ENCODE measurements at regions not wholly inside any gene's neighbourhood (a gene's known extent, or its start where the extent isn't known, plus 50 kb on each side); places are given as distances from the start of the nearest gene placed in this dataset.

- Histone ChIP-seq H3K36me3 (ENCODE audit: insufficient read depth, low read length) (no peaks in the 10 kb centered on the region), H3K9ac (ENCODE audit: low read depth, low read length, poor library complexity, severe bottlenecking) (no peak overlapping the region), H3K79me2 (ENCODE audit: insufficient read depth, low read length) (no peaks in the 10 kb centered on the region), H3K4me2 (ENCODE audit: low read depth, low read length, poor library complexity, severe bottlenecking) (no peak overlapping the region), H4K20me1 (ENCODE audit: insufficient read depth, low read length, poor library complexity, severe bottlenecking) (no peaks in the 10 kb centered on the region), H3F3A (ENCODE audit: low read depth) (no peaks in the 10 kb centered on the region), H2AFZ (ENCODE audit: low read length) (no peak overlapping the region), H3K9me2 (replicated peaks; ENCODE audit: low read depth, low read length) (no peaks in the 10 kb centered on the region), H3K4me3 (ENCODE audit: low read length, poor library complexity, severe bottlenecking) (no peak overlapping the region), H3K4me1 (ENCODE audit: insufficient read depth, low read length, poor library complexity, severe bottlenecking) (no peaks in the 10 kb centered on the region), H3K9me3 (ENCODE audit: insufficient read depth, low read depth, low read length) (no peaks in the 10 kb centered on the region), H3K27me3 (ENCODE audit: insufficient read depth, low read length, poor library complexity, severe bottlenecking) (no peaks in the 10 kb centered on the region)
- no peak for TF ChIP-seq EZH2phosphoT487 (IDR thresholded peaks at IDR 0.05; ENCODE audit: borderline replicate concordance)
- TF ChIP-seq CTCF (conservative IDR thresholded peaks at IDR 0.05; ENCODE audit: low read length) = no peak
These were observed 209.0 kb downstream of the TMTC3 start for GRCh38 chr12:88351146-88351545.

GRCh38 chr12:88354691-88355090 is 212.6 kb downstream of the TMTC3 start:
- Histone ChIP-seq H2AFZ (ENCODE audit: low read length) (no peak overlapping the region), H3K9me3 (ENCODE audit: insufficient read depth, low read depth, low read length) (no peaks in the 10 kb centered on the region), H4K20me1 (ENCODE audit: insufficient read depth, low read length, poor library complexity, severe bottlenecking) (no peaks in the 10 kb centered on the region), H3K4me2 (ENCODE audit: low read depth, low read length, poor library complexity, severe bottlenecking) (no peak overlapping the region), H3K4me1 (ENCODE audit: insufficient read depth, low read length, poor library complexity, severe bottlenecking) (no peaks in the 10 kb centered on the region), H3K27me3 (ENCODE audit: insufficient read depth, low read length, poor library complexity, severe bottlenecking) (no peaks in the 10 kb centered on the region), H3K9me2 (replicated peaks; ENCODE audit: low read depth, low read length) (no peaks in the 10 kb centered on the region), H3K36me3 (ENCODE audit: insufficient read depth, low read length) (no peaks in the 10 kb centered on the region), H3F3A (ENCODE audit: low read depth) (no peaks in the 10 kb centered on the region), H3K4me3 (ENCODE audit: low read length, poor library complexity, severe bottlenecking) (no peak overlapping the region), H3K79me2 (ENCODE audit: insufficient read depth, low read length) (no peaks in the 10 kb centered on the region), H3K9ac (ENCODE audit: low read depth, low read length, poor library complexity, severe bottlenecking) (no peak overlapping the region)
- TF ChIP-seq CTCF (conservative IDR thresholded peaks at IDR 0.05; ENCODE audit: low read length) (no peak), EZH2phosphoT487 (IDR thresholded peaks at IDR 0.05; ENCODE audit: borderline replicate concordance) (no peak)

GRCh38 chr12:88360343-88360742 is 218.2 kb downstream of the TMTC3 start:
- no peaks in the 10 kb centered on the region for H3F3A ChIP-seq (ENCODE audit: low read depth)

More at GRCh38 chr12:88360343-88360742, 218.2 kb downstream of the TMTC3 start:
- Histone ChIP-seq H3K36me3 (ENCODE audit: insufficient read depth, low read length) (no peaks in the 10 kb centered on the region), H3K79me2 (ENCODE audit: insufficient read depth, low read length) (no peaks in the 10 kb centered on the region), H3K4me2 (ENCODE audit: low read depth, low read length, poor library complexity, severe bottlenecking) (no peak overlapping the region), H3K4me1 (ENCODE audit: insufficient read depth, low read length, poor library complexity, severe bottlenecking) (no peaks in the 10 kb centered on the region), H3K9ac (ENCODE audit: low read depth, low read length, poor library complexity, severe bottlenecking) (no peak overlapping the region), H3K27me3 (ENCODE audit: insufficient read depth, low read length, poor library complexity, severe bottlenecking) (no peaks in the 10 kb centered on the region), H3K9me3 (ENCODE audit: insufficient read depth, low read depth, low read length) (no peaks in the 10 kb centered on the region), H2AFZ (ENCODE audit: low read length) (no peak overlapping the region), H4K20me1 (ENCODE audit: insufficient read depth, low read length, poor library complexity, severe bottlenecking) (no peaks in the 10 kb centered on the region), H3K9me2 (replicated peaks; ENCODE audit: low read depth, low read length) (no peaks in the 10 kb centered on the region), H3K4me3 (ENCODE audit: low read length, poor library complexity, severe bottlenecking) (no peak overlapping the region)
- TF ChIP-seq CTCF (conservative IDR thresholded peaks at IDR 0.05; ENCODE audit: low read length) = no peak
- no peak for TF ChIP-seq EZH2phosphoT487 (IDR thresholded peaks at IDR 0.05; ENCODE audit: borderline replicate concordance)
